Mesenchymal stem cell (in vitro differentiated cells and primary cell): ENCODE measurements at regions not wholly inside any gene's neighbourhood (a gene's known extent, or its start where the extent isn't known, plus 50 kb on each side); places are given as distances from the start of the nearest gene placed in this dataset.

ENCODE experiments used
- DNase-seq: peaks from one replicate; pipeline ENCODE4 v3.0.0-alpha.2; 2013
- H2AFZ ChIP-seq: one replicate; pipeline ENCODE4 v1.6.1; 2013; ENCODE audit warnings: low read depth, mild to moderate bottlenecking, control low read depth, inconsistent platforms, low read length, moderate library complexity
- H2AK5ac ChIP-seq: 2 replicates; pipeline ENCODE4 v1.6.1; 2013; ENCODE audit warnings: low read length, moderate library complexity, mild to moderate bottlenecking, inconsistent platforms; ENCODE audit not compliant: severe bottlenecking
- H2BK120ac ChIP-seq: one replicate; pipeline ENCODE4 v1.6.1; 2013; ENCODE audit warnings: low read depth, mild to moderate bottlenecking, inconsistent platforms, low read length, moderate library complexity
- H2BK12ac ChIP-seq, 2 experiments: one replicate each; pipeline ENCODE4 v1.6.1; 2013; ENCODE audit warnings: inconsistent platforms in 2 of 2, low read length in 2 of 2, mild to moderate bottlenecking in 2 of 2, moderate library complexity in 2 of 2, control low read depth in 1 of 2
- H2BK15ac ChIP-seq: one replicate; pipeline ENCODE4 v1.6.1; 2013; ENCODE audit warnings: mild to moderate bottlenecking, low read depth, inconsistent platforms; ENCODE audit not compliant: poor library complexity, severe bottlenecking
- H2BK5ac ChIP-seq: 2 replicates; pipeline ENCODE4 v1.6.1; 2013; ENCODE audit warnings: low read depth, mild to moderate bottlenecking, low read length, control low read depth, inconsistent platforms; ENCODE audit not compliant: poor library complexity, severe bottlenecking
- H3K14ac ChIP-seq, 2 experiments: one replicate each; pipeline ENCODE4 v1.6.1; 2013; ENCODE audit warnings: inconsistent platforms in 2 of 2, low read length in 2 of 2, control low read depth in 1 of 2, mild to moderate bottlenecking in 1 of 2, moderate library complexity in 1 of 2
- H3K18ac ChIP-seq, 2 experiments: one replicate each; pipeline ENCODE4 v1.6.1; 2013; ENCODE audit warnings: inconsistent platforms in 2 of 2, low read length in 2 of 2, control low read depth in 1 of 2, low read depth in 1 of 2, mild to moderate bottlenecking in 1 of 2
- H3K23ac ChIP-seq, 2 experiments: one replicate each; pipeline ENCODE4 v1.6.1; 2013; ENCODE audit warnings: inconsistent platforms in 2 of 2, low read length in 2 of 2, mild to moderate bottlenecking in 2 of 2, moderate library complexity in 2 of 2, control low read depth in 1 of 2
- H3K27ac ChIP-seq: 2 replicates; pipeline ENCODE4 v1.5.1; 2013; ENCODE audit warnings: mild to moderate bottlenecking, moderate library complexity, low read length, control low read depth, inconsistent platforms; ENCODE audit not compliant: poor library complexity, severe bottlenecking
- H3K27me3 ChIP-seq, 2 experiments: 2 replicates each; pipeline versions ENCODE4 v1.6.1 to v1.7.0; 2013; ENCODE audit warnings: low read length in 2 of 2, mild to moderate bottlenecking in 2 of 2, moderate library complexity in 2 of 2, control low read depth in 1 of 2, inconsistent platforms in 1 of 2; ENCODE audit not compliant: control insufficient read depth in 1 of 2, insufficient read depth in 1 of 2
- H3K36me3 ChIP-seq, 2 experiments: 2 replicates each; pipeline versions ENCODE4 v1.6.1 to v1.7.0; 2013; ENCODE audit warnings: low read length in 2 of 2, control low read depth in 1 of 2, inconsistent platforms in 1 of 2, low read depth in 1 of 2, mild to moderate bottlenecking in 1 of 2; ENCODE audit not compliant: insufficient read depth in 2 of 2, control insufficient read depth in 1 of 2
- H3K4ac ChIP-seq, 2 experiments: one replicate each; pipeline ENCODE4 v1.6.1; 2013; ENCODE audit warnings: inconsistent platforms in 2 of 2, low read length in 2 of 2, mild to moderate bottlenecking in 2 of 2, moderate library complexity in 2 of 2, control low read depth in 1 of 2, low read depth in 1 of 2
- H3K4me1 ChIP-seq: 2 replicates; pipeline ENCODE4 v1.6.1; 2013; ENCODE audit warnings: low read depth, low read length, control low read depth; ENCODE audit not compliant: control insufficient read depth, insufficient read depth
- H3K4me2 ChIP-seq: 2 replicates; pipeline ENCODE4 v1.6.1; 2013; ENCODE audit warnings: low read length, mild to moderate bottlenecking, inconsistent platforms; ENCODE audit not compliant: poor library complexity, severe bottlenecking
- H3K4me3 ChIP-seq, 2 experiments: 2 replicates each; pipeline versions ENCODE4 v1.5.1 to v1.7.0; 2013; ENCODE audit warnings: low read length in 2 of 2, mild to moderate bottlenecking in 2 of 2, control low read depth in 1 of 2, low read depth in 1 of 2; ENCODE audit not compliant: insufficient read depth in 1 of 2
- H3K79me1 ChIP-seq: replicated peaks from 2 replicates; pipeline ENCODE4 v1.6.1; 2013; ENCODE audit warnings: mild to moderate bottlenecking, control low read depth, low read length, inconsistent platforms; ENCODE audit not compliant: poor library complexity, severe bottlenecking
- H3K9ac ChIP-seq: 2 replicates; pipeline ENCODE4 v1.7.0; 2013; ENCODE audit warnings: mild to moderate bottlenecking, low read length, moderate library complexity
- H3K9me3 ChIP-seq: 2 replicates; pipeline ENCODE4 v1.7.0; 2013; ENCODE audit warnings: mild to moderate bottlenecking, low read length; ENCODE audit not compliant: control insufficient read depth
- H4K8ac ChIP-seq: one replicate; pipeline ENCODE4 v1.6.1; 2013; ENCODE audit warnings: inconsistent platforms, mild to moderate bottlenecking, low read length, moderate library complexity
- H4K91ac ChIP-seq: one replicate; pipeline ENCODE4 v1.6.1; 2013; ENCODE audit warnings: mild to moderate bottlenecking, low read length, inconsistent platforms
- WGBS: methylation state at CpG from one replicate; pipeline ENCODE4 v1.1.7; 2013; ENCODE audit warnings: mixed read lengths; 5-methylcytosine and 5-hydroxymethylcytosine counted together

DNA sequence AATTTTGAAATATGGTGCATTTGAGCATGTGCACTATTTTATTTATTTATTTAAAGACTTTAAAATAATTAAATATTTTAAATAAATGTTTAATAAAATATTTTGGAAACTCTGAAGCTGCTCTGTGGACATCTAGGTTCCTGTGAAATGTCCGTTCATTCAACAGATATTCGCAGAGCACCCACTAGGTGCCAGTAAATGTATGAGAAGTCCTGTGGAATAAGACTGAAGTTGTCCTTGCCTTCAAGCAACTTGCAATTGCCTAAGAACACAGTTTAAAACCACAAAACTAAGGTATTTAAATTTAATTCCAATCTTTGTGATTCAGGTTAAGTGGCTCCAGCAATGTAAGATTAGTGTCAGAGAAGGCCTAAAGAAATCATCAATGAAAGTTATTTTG is 306.7 kb downstream of the GBA3 start:
- Histone ChIP-seq H3K18ac (no peak overlapping the region), H2BK120ac (no peak overlapping the region), H2BK12ac (no peak overlapping the region), H2AK5ac (no peak overlapping the region), H3K9me3 (no peaks in the 10 kb centered on the region), H3K79me1 (no peaks in the 10 kb centered on the region), H3K9ac (no peak overlapping the region), H3K4me1 (no peaks in the 10 kb centered on the region), H3K23ac (no peak overlapping the region), H3K4me2 (no peak overlapping the region), H2BK5ac (no peak overlapping the region), H3K4ac (no peak overlapping the region), H2AFZ (no peak overlapping the region), H3K4me3 (no peak overlapping the region), H3K14ac (no peak overlapping the region), H2BK15ac (no peak overlapping the region), H3K27me3 (no peaks in the 10 kb centered on the region), H4K91ac (no peak overlapping the region), H3K27ac (no peak overlapping the region), H4K8ac (no peak overlapping the region), H3K36me3 (no peaks in the 10 kb centered on the region)
- DNase-seq: no peak
- 100% methylated on average over 2 of the region's 2 CpGs for WGBS

DNA sequence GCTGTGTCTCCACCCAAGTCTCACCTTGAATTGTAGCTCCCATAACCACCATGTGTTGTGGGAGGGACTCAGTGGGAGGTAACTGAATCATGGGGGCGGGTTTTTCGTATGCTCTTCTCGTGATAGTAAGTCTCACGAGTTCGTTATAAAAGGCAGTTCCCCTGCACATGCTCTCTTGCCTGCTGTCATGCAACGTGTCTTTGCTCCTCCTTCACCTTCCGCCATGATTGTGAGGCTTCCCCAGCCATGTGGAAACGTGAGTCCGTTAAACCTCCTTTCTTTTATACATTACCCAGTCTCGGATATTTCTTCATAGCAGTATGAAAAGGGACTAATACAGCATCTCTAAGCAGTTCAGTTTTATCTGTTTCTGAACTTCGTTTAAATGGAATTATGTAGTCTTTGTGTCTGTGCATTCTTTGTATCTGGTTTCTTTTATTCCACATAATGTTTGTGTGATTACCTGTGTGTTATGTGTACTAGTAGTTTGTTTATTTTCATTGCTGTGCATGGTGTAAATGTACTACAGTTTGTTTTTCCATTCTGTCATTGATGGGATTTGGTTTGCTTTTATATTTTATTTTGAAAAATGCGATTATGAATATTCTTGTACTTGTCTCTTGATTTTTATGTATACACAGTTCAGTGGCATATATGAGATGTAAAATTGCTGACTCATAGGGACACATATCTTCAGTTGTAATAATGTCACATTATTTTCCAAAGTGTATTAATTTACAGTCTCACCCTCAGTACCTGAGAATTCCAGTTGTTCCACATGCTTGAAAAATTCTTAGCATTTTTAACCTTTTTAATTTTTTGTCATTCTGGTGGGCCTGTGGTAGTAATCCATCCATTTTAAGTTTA is 304.9 kb downstream of the GBA3 start:
- Histone ChIP-seq H3K4me2 (no peak overlapping the region), H3K27ac (no peak overlapping the region), H4K91ac (no peak overlapping the region), H3K79me1 (no peaks in the 10 kb centered on the region), H3K9me3 (no peaks in the 10 kb centered on the region), H4K8ac (no peak overlapping the region), H3K18ac (no peak overlapping the region), H3K9ac (no peak overlapping the region), H3K4ac (no peak overlapping the region), H2BK5ac (no peak overlapping the region), H3K23ac (no peak overlapping the region), H3K4me3 (no peak overlapping the region), H2BK12ac (no peak overlapping the region), H3K36me3 (no peaks in the 10 kb centered on the region), H3K14ac (no peak overlapping the region), H2AK5ac (no peak overlapping the region), H2BK15ac (no peak overlapping the region), H2BK120ac (no peak overlapping the region), H3K27me3 (no peaks in the 10 kb centered on the region), H3K4me1 (no peaks in the 10 kb centered on the region), H2AFZ (no peak overlapping the region)
- DNase-seq: no peak
- WGBS: 87% methylated on average over 12 of the region's 12 CpGs

DNA sequence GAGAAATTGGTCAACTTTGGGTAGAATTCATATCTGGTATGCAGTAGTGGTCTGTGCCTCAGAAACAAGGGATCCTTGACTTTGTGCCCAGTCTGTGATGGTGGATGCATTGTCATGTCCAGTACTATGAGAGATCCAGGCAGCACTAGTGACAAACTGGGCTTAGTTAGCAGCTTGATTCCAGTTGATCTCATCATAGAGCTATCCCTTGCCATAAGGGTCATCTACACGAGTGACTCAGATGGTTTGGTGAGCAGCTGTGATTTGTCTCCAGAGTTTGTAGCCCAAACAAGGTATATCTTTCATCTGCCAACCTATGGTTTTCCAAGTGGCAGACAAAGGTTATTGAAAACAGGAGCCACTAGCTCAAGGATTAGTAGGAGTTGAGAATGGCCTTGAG is 298.8 kb downstream of the GBA3 start:
- Histone ChIP-seq H3K79me1 (no peaks in the 10 kb centered on the region), H3K18ac (no peak overlapping the region), H2AFZ (no peak overlapping the region), H3K27ac (no peak overlapping the region), H3K36me3 (no peaks in the 10 kb centered on the region), H2AK5ac (no peak overlapping the region), H3K23ac (no peak overlapping the region), H2BK12ac (no peak overlapping the region), H4K8ac (no peak overlapping the region), H3K27me3 (no peaks in the 10 kb centered on the region), H2BK15ac (no peak overlapping the region), H3K9ac (no peak overlapping the region), H3K4me1 (no peaks in the 10 kb centered on the region), H3K14ac (no peak overlapping the region), H2BK5ac (no peak overlapping the region), H3K9me3 (no peaks in the 10 kb centered on the region), H3K4ac (no peak overlapping the region), H3K4me3 (no peak overlapping the region), H3K4me2 (no peak overlapping the region), H2BK120ac (no peak overlapping the region), H4K91ac (no peak overlapping the region)
- no peak for DNase-seq
- WGBS: 0% methylated on average over 1 of the region's 1 CpG

DNA sequence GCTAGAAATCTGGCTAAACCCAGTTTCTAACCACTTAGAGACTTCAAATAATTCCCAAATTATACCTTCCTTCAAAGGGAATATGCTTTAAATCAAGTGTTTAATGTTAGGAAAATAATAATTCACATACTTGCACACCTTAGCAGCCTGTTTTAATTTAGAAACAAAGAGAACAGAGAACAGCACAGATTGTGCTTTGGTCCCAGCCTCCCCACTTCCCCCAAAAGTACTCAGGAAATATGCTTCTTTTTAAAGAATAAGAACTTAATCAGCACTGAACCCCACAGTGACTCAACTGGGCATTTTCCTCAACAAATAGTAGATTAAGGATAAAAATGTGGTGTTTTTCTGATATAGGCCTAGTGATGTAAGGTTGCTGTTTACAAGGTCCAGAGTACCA is 295.8 kb downstream of the GBA3 start:
- Histone ChIP-seq H2BK120ac (no peak overlapping the region), H2BK12ac (no peak overlapping the region), H3K4me1 (no peaks in the 10 kb centered on the region), H3K4me3 (no peak overlapping the region), H3K79me1 (no peaks in the 10 kb centered on the region), H2AK5ac (no peak overlapping the region), H3K4ac (no peak overlapping the region), H3K27me3 (no peaks in the 10 kb centered on the region), H3K27ac (no peak overlapping the region), H3K9ac (no peak overlapping the region), H3K18ac (no peak overlapping the region), H4K91ac (no peak overlapping the region), H2BK15ac (no peak overlapping the region), H3K14ac (no peak overlapping the region), H3K23ac (no peak overlapping the region), H2AFZ (no peak overlapping the region), H3K36me3 (no peaks in the 10 kb centered on the region), H4K8ac (no peak overlapping the region), H2BK5ac (no peak overlapping the region), H3K4me2 (no peak overlapping the region), H3K9me3 (peaks cover 16% of the 10 kb centered on the region)
- no peak for DNase-seq
